ENCODE measurements at regions not wholly inside any gene's neighbourhood (a gene's known extent, or its start where the extent isn't known, plus 50 kb on each side); places are given as distances from the start of the nearest gene placed in this dataset.

- H3K36me3 ChIP-seq (ENCODE audit: insufficient read depth, low read length): no peaks in the 10 kb centered on the region
- ChIA-PET CTCF (ENCODE audit: unreplicated experiment) (no interaction called here), POLR2A (no interaction called here)
- H3K9me2 ChIP-seq (ENCODE audit: insufficient read depth, low read length): no peaks in the 10 kb centered on the region
- BruUV-seq (replicated peaks): no TSS peak
- no peak for DNase-seq (ENCODE audit: low spot score)
- H3K79me2 ChIP-seq (ENCODE audit: insufficient read depth, low read depth, low read length): no peaks in the 10 kb centered on the region
- no peak overlapping the region for H3K27ac ChIP-seq (ENCODE audit: low read depth, low read length, poor library complexity, severe bottlenecking)
- intact Hi-C loops (cut with micrococcal nuclease; ENCODE audit: unreplicated experiment): no loop called here
- H3K4me2 ChIP-seq (ENCODE audit: low read length): no peak overlapping the region
- H4K20me1 ChIP-seq (ENCODE audit: insufficient read depth, low read length): no peaks in the 10 kb centered on the region
- TF ChIP-seq EZH2phosphoT487 (IDR thresholded peaks at IDR 0.05; ENCODE audit: borderline replicate concordance, low read depth, low read length): no peak
- TF ChIP-seq, protein P1, sequence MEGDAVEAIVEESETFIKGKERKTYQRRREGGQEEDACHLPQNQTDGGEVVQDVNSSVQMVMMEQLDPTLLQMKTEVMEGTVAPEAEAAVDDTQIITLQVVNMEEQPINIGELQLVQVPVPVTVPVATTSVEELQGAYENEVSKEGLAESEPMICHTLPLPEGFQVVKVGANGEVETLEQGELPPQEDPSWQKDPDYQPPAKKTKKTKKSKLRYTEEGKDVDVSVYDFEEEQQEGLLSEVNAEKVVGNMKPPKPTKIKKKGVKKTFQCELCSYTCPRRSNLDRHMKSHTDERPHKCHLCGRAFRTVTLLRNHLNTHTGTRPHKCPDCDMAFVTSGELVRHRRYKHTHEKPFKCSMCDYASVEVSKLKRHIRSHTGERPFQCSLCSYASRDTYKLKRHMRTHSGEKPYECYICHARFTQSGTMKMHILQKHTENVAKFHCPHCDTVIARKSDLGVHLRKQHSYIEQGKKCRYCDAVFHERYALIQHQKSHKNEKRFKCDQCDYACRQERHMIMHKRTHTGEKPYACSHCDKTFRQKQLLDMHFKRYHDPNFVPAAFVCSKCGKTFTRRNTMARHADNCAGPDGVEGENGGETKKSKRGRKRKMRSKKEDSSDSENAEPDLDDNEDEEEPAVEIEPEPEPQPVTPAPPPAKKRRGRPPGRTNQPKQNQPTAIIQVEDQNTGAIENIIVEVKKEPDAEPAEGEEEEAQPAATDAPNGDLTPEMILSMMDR (conservative IDR thresholded peaks at IDR 0.05; ENCODE audit: low read length): no peak
- H3K9me3 ChIP-seq (ENCODE audit: low read length): peaks cover 9% of the 10 kb centered on the region; the same call in 1 of the 2 replicates
- peaks cover 5% of the 10 kb centered on the region for H3K4me1 ChIP-seq (ENCODE audit: insufficient read depth, low read length, poor library complexity, severe bottlenecking)
- H2AFZ ChIP-seq (ENCODE audit: low read length): no peak overlapping the region
- no peak overlapping the region for H3K4me3 ChIP-seq (ENCODE audit: low read depth, low read length, poor library complexity, severe bottlenecking)
Measured at GRCh38 chr16:13863075-13863765, 56.7 kb upstream of the ERCC4 start.

- CTCF ChIA-PET (ENCODE audit: unreplicated experiment): interaction anchor here (0.6 kb wide), 1 partner anchor 40 kb away, joined by 3 read pairs; no protein-coding TSS in a partner anchor
- Histone ChIP-seq H3K27ac (ENCODE audit: low read depth, low read length, poor library complexity, severe bottlenecking) (no peak overlapping the region), H3K4me3 (ENCODE audit: low read depth, low read length, poor library complexity, severe bottlenecking) (no peak overlapping the region), H3K79me2 (ENCODE audit: insufficient read depth, low read depth, low read length) (no peaks in the 10 kb centered on the region), H2AFZ (ENCODE audit: low read length) (peak overlapping the region; percentile 43), H3K4me1 (ENCODE audit: insufficient read depth, low read length, poor library complexity, severe bottlenecking) (peaks cover 5% of the 10 kb centered on the region), H3K9me3 (ENCODE audit: low read length) (peaks cover 9% of the 10 kb centered on the region; the same call in 1 of the 2 replicates), H3K9me2 (ENCODE audit: insufficient read depth, low read length) (no peaks in the 10 kb centered on the region), H3K4me2 (ENCODE audit: low read length) (no peak overlapping the region), H3K36me3 (ENCODE audit: insufficient read depth, low read length) (no peaks in the 10 kb centered on the region), H4K20me1 (ENCODE audit: insufficient read depth, low read length) (no peaks in the 10 kb centered on the region)
- DNase-seq (ENCODE audit: low spot score): peak; percentile 36
- intact Hi-C loops (cut with micrococcal nuclease; ENCODE audit: unreplicated experiment): no loop called here
- BruUV-seq (replicated peaks): no TSS peak
- POLR2A ChIA-PET: interaction anchor here (0.5 to 1.1 kb wide), 4 partner anchors 24 to 711 kb away, joined by 3 read pairs; no protein-coding TSS in a partner anchor
- TF ChIP-seq EZH2phosphoT487 (IDR thresholded peaks at IDR 0.05; ENCODE audit: borderline replicate concordance, low read depth, low read length): no peak
- TF ChIP-seq, protein P1 (conservative IDR thresholded peaks at IDR 0.05; ENCODE audit: low read length): no peak
Measured at GRCh38 chr16:13864689-13865088, 55.3 kb upstream of the ERCC4 start.

DNA sequence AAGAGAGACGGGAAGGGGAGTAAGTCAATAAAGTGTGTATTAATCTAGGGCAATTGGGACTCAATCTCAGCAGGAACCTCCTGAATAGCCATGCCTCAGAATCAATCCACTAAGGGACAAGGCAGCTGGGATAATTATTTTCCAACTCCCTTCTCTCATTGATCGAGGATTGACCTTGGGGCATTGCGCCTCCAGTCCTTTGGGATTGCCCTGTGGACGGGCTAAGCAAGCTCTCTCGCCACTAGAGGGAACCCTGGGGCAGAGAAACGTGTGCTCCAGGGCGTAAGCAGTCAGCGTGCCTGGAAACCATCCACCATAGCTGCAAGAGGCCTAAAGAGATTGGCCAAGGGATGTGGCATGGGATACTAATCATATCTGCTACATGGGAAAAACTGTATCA, 53.9 kb upstream of the ERCC4 start:
- POLR2A ChIA-PET: no interaction called here
- H3K4me3 ChIP-seq (ENCODE audit: low read depth, low read length, poor library complexity, severe bottlenecking): no peak overlapping the region

More for the DNA sequence above, 53.9 kb upstream of the ERCC4 start:
- H3K9me3 ChIP-seq (ENCODE audit: low read length): peaks cover 9% of the 10 kb centered on the region; the same call in 1 of the 2 replicates
- DNase-seq (ENCODE audit: low spot score): peak; percentile 51
- no peak overlapping the region for H3K27ac ChIP-seq (ENCODE audit: low read depth, low read length, poor library complexity, severe bottlenecking)
- CTCF ChIA-PET (ENCODE audit: unreplicated experiment): no interaction called here
- H3K9me2 ChIP-seq (ENCODE audit: insufficient read depth, low read length): no peaks in the 10 kb centered on the region
- H2AFZ ChIP-seq (ENCODE audit: low read length): no peak overlapping the region
- no peaks in the 10 kb centered on the region for H3K79me2 ChIP-seq (ENCODE audit: insufficient read depth, low read depth, low read length)
- BruUV-seq (replicated peaks): no TSS peak
- no peaks in the 10 kb centered on the region for H4K20me1 ChIP-seq (ENCODE audit: insufficient read depth, low read length)
- H3K4me2 ChIP-seq (ENCODE audit: low read length): no peak overlapping the region
- no peaks in the 10 kb centered on the region for H3K36me3 ChIP-seq (ENCODE audit: insufficient read depth, low read length)
- peaks cover 5% of the 10 kb centered on the region for H3K4me1 ChIP-seq (ENCODE audit: insufficient read depth, low read length, poor library complexity, severe bottlenecking)
- intact Hi-C loops (cut with micrococcal nuclease; ENCODE audit: unreplicated experiment): no loop called here
- no peak for TF ChIP-seq EZH2phosphoT487 (IDR thresholded peaks at IDR 0.05; ENCODE audit: borderline replicate concordance, low read depth, low read length)
- TF ChIP-seq, protein P1 (conservative IDR thresholded peaks at IDR 0.05; ENCODE audit: low read length): peak; percentile 77

All from OCI-LY7 (cell line).